ENCODE measurements at regions not wholly inside any gene's neighbourhood (a gene's known extent, or its start where the extent isn't known, plus 50 kb on each side); places are given as distances from the start of the nearest gene placed in this dataset.
"Not testable (repeated sequence)": the region's sequence is repeated elsewhere in the genome, so short reads cannot be mapped to it uniquely, and the experiment has no call there.

GRCh38 chr7:73170902-73171301 lies 85.1 kb upstream of the SPDYE9 start:
- DNase-seq: not testable (repeated sequence)

GRCh38 chr7:73170415-73170814 lies 84.6 kb upstream of the SPDYE9 start:
- not testable (repeated sequence) for DNase-seq

- DNase-seq: not testable (repeated sequence)
These were observed 80.3 kb upstream of the SPDYE9 start for GRCh38 chr7:73166152-73166551.

- not testable (repeated sequence) for DNase-seq
These were observed 76.8 kb upstream of the SPDYE9 start for GRCh38 chr7:73162680-73163079.

GRCh38 chr7:73161727-73162126 lies 75.9 kb upstream of the SPDYE9 start:
- DNase-seq: not testable (repeated sequence)

- DNase-seq: not testable (repeated sequence)
These were observed 71.4 kb upstream of the SPDYE9 start for GRCh38 chr7:73157169-73157661.

- DNase-seq: not testable (repeated sequence)
These were observed 70.8 kb upstream of the SPDYE9 start for GRCh38 chr7:73156510-73157168.

- peak; percentile 77 for DNase-seq
These were observed 68.8 kb upstream of the SPDYE9 start for GRCh38 chr7:73154586-73155038.

- DNase-seq: not testable (repeated sequence)
These were observed 68.2 kb upstream of the SPDYE9 start for GRCh38 chr7:73153921-73154585.

GRCh38 chr7:73148570-73148969 lies 62.7 kb upstream of the SPDYE9 start:
- DNase-seq: not testable (repeated sequence)

- not testable (repeated sequence) for DNase-seq
These were observed 61.8 kb upstream of the SPDYE9 start for GRCh38 chr7:73147681-73148080.

GRCh38 chr7:73143993-73144392 lies 58.2 kb upstream of the SPDYE9 start:
- DNase-seq: not testable (repeated sequence)

GRCh38 chr7:73137922-73138321 lies 52.1 kb upstream of the SPDYE9 start:
- DNase-seq: not testable (repeated sequence)

Measured in activated CD4-positive, alpha-beta T cell treated with anti-CD3 and anti-CD28 coated beads for 1 hour (primary cell).